Inferior parietal cortex (tissue), 1 donor: ENCODE measurements at regions not wholly inside any gene's neighbourhood (a gene's known extent, or its start where the extent isn't known, plus 50 kb on each side); places are given as distances from the start of the nearest gene placed in this dataset.

ENCODE experiments used
- DNase-seq: peaks from one replicate; pipeline ENCODE4 v3.0.0-alpha.2; 2016; ENCODE audit errors: extremely low spot score

DNA sequence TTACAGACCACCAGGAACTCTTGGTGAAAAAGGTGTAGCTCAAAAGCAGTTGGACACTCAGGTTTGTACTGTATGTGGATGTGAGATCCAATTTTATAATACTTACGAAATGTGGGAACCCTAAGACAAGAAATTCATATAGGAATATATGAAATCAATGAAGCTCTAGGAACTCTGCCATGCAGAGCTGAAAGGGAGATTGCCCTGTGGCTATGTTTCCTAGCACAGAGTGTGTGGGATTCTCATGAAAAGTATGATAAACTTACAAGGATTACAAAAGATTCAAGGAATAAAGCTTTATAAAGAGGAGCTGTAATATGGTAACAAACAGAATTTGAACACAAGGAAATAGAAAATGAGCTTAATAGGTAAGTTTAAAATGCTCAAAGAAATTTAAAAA, 205.7 kb upstream of the FAM83B start:
- DNase-seq, result no peak

DNA sequence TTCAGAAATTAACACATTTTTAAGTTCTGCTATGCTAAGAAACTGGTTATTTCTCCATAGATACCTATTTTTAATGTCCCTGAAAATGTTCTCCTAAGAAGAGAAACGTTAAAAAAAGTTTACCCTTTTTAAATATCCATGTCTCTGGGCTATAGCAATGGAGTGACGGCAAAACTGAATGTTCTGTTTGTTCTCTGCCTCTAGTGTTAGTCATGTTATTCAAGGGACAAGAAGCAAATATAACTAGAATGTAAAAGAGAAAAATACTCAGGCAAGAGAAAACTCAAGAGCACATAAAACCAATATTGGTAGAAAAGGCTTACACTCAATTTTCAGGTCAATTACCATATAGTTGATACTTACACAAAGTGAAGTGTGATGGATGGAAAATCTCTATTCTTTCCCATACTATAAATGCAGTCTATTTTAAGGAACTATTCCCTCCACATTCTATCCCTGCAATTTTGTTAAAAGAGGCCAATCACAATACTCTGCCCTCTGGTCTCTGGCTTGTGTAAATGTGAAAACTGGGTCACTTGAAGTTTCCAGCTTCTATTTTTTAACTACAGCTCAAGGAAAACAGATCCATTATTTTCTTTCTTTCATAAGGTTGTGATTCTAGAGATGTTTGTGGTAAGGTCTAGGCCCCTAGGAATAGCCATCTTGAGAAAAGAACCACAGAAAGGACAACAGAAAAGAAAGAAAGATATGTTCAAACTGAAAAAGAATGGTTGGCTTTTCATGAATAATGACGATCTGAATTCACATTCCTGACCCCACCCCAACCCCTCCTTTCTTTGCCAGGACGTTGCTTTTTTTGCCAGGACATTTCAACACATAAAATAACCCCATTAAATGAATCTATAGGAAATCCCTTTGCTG, 200.3 kb upstream of the FAM83B start:
- DNase-seq, result peak; percentile 17

DNA sequence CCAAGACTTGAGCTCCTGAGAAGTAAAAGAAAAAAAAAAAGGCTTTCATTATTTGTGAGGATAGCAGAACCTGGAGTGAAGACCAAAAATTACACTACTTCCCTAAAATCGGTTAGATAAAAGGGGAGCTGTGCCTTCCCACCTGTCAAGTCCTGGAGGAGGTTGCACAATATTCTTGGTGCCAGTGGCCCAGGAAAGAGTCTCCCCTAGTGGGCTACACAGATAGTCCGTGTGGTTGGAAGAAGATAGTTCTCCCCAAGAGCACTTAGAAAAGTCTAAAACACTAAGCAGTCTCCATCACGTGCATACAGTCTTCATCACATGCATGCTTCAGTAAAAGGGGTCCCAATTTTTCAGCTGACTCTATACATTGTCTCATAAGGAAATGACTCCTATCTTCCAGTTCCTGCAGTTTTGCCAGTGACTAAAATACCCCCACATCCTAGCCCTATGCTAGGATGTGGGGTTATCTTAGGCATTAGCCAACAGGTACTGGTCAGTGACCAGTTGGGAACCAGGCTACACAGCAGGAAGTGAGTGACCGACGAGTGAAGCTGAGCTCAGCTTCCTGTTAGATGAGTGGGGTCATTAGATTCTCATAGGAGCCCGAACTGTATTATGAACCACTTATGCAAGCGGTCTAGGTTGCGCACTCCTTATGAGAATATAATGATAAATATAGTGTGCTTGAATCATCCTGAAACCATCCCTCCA, 199.5 kb upstream of the FAM83B start:
- no peak for DNase-seq

DNA sequence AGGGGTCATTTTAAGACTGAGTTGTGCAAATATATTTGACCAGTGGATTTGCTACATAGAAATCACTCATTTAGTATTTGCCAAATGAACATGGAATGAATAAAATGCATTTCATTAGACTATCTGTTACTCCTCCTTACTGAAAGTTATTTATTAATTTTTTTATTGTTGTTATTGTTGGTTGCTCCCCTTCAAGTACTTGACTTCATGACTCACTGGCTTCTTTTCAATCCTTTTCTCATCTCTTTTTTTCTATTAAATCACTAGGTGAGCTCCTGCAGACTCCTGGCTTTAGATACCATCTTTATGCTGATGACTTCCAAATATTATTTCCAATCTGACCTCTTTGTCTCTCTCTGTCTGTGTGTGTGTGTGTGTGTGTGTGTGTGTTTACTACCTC, 192.2 kb upstream of the FAM83B start:
- no peak for DNase-seq

DNA sequence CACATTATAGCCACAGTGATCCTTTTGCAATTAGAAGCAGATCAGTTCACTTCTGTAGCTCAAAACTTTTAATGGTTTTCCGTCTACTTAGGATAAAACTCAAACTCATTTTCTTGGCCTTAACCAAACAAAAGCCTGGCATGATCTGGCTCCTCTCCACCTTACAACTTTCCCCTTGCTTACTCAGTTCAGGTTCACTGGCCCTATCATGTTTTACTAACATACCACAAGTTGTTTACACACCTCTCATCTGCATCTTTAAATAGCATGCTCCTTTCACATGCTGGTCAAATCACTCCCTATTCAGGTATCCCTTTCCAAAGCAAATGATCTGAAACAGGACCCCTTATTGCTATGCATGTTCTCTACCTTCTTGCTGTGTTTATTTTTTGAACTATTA, 191.4 kb upstream of the FAM83B start:
- no peak for DNase-seq

DNA sequence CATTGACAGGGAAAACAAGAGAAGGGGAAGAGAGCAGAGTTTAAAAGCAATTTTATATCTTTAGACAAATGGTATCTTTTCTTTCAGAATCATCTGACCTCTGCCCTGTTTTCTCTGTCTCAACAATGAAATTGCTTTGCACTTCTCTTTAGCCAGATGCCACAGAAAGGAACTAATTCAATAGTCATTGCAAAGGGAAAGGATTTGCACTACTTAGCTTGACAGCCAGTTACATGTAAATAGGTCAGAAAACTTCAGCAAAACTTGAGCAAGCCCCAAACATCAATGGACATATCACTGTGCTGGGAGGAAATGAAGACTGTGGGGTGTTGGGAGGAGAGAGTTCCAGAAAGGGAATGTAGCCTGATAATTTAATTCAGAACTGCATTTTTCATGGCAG, 181.3 kb upstream of the FAM83B start:
- no peak for DNase-seq

DNA sequence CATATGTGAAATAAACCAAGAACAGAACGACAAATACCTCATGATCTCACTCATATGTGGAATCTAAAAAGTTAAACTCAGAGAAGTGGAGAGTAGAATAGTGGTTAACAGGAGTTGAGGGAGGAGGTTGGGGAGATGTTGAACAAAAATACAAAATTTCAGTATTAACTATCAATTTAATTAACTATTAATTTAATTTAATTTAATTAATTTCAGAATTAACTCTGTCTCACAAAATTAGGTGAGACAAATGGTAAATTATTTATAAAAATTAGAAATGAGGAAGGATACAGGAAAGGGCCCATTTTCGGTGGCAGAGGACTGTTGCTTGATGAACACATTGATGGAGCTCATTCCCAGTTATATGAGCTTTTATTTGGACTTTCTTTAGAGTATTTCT, 166.0 kb upstream of the FAM83B start:
- no peak for DNase-seq

DNA sequence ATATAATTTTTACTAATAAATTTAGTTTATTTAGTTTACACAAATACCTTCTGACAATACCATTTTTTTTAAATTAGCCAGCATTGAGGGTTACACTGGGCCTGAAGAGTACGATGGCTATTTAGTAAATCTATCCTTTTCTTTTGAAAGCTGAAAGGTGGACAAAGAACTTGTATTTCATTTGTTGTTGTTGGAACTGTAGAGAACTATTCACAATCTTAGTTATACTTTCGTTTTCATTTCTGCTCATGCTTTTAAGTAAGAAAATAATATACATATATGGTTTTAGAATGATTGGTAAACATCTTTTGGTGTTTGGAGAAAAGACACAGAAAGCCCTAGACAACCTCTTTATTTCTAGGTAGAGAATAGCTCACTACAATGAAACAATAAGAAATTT, 165.3 kb upstream of the FAM83B start:
- DNase-seq, result no peak

DNA sequence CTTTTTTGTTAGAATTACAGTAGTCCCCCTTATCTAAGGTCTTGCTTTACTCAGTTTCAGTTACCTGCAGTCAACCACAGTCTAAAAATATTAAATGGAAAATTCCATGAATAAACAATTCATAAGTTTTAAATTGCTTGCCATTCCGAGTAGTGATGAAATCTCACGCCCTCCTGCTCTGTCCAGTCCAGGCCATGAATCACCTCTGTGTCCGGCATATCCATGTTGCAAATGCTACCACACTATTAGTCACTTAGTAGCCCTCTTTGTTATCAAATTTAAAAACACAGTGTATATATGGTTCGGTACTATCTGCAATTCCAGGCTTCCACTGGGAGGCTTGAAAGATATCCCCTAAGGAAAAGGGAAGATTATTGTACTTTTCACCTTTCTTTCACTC, 164.6 kb upstream of the FAM83B start:
- DNase-seq, result no peak

DNA sequence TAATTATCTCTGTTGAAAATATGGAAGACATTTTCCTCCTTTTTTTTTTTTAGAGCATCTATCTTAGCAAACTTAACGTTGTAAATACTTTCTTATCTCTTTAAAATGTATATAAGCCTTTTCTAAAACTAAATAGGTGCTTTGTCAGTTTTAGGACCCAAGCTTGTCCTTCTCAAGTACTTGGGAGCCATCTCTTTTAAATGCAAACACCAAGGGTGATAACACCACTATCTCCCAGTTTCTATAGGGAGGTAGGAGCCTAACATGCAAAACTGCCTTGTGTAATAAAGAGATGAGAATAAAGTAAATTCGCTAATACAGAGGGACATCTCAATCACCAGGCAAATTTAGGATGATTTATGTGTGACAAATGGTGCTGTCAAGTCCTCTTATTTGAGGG, 157.0 kb upstream of the FAM83B start:
- DNase-seq, result no peak

DNA sequence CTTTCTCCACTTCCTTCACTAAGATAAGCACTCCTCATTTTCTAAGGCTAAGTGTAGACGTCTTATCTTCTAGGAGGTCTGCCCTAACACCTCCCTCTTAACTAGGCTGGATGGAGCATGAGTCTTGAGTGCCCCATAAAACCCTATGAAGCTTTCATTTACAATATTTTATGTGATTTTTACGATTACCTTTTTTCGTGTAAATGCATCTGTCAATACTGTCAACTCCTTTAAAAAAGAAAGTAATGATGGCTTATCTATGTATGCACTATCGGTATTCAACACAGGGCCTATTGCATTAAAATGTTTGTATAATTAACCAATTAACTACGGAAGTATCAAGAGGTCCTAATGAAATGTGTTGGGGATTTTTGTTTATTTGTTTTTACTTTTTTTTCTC, 156.0 kb upstream of the FAM83B start:
- DNase-seq, result no peak

DNA sequence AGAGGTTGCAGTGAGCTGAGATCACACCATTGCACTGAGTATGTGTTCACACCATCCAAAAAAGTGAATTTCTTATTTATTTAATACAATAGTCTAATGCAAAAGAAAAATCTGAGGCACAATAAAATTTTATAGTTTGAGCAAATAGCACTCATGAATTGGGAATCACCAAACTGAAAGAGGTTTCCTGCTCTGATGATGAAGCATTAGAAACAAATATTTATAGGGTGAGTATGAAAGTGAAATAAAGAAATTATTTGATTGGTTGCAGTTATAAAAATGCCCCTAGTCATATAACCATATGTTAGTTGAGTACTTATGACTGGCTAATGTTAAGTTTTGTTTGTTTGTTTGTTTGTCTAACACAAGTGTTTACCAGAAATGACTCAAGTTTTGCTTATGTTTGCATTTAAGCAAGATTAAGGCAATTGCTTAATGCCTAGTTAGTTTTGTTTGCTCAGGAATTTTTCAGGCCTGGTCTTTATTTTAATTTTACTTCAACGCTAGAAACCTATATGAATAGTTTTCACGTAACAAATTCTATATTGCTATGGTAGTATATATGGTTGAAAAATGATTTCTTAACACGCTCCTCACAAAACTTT, 151.5 kb upstream of the FAM83B start:
- DNase-seq, result no peak

DNA sequence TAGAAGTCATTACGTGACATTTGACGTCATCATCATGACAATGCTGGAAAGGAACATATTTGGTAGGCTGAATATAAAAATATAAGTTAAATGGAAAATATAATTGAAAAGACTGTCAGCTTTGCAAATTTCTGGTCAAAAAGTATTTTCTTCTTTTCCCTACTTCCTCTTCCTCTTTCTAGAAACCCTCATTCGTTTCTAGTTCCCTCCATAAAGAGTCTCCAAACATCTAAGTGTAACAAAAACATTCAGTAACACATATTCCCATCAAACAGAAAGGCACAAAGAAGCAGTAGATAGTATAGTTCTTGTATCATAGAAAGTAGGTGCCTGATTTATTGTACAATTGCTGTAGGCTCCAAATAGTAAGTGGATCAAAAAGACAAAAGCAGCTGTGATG, 150.8 kb upstream of the FAM83B start:
- no peak for DNase-seq

DNA sequence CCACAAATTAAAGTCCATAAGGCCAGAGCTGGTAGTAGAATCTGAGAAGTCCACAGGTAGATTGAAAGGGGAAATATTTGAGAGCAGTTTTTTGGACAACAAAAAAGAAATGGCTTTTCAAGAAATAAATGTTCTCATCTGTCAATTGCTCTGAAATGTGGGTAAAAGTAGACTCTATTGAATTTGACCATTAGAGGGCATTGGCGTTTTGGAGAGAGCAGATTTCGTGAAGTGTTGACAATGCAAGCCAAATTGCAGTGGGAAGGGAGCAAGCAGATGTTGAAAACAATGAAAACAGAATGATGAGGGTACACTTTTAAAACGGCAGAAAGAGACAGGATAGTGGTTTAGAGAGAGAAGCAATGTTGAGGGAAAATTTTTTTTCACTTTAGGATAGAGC, 149.1 kb upstream of the FAM83B start:
- DNase-seq, result no peak

DNA sequence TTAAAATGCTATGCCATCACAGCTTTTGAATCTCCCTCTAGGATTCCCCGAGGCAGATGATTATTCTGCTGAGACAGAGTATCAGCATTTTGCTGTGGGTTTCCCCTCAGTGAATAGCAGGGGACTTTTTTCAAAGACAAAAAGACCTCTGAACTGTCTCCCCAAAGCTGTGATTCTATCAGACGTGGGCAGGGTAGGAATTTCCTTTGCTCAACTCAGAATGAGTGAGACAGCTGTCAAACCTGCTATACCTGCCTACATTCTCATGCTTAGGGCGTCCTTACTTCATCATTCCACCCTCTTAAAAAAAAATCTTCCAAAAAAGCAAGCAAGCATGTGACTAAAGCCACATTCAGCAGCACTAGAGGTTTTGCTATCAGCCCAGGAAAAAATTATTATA, 147.6 kb upstream of the FAM83B start:
- no peak for DNase-seq

DNA sequence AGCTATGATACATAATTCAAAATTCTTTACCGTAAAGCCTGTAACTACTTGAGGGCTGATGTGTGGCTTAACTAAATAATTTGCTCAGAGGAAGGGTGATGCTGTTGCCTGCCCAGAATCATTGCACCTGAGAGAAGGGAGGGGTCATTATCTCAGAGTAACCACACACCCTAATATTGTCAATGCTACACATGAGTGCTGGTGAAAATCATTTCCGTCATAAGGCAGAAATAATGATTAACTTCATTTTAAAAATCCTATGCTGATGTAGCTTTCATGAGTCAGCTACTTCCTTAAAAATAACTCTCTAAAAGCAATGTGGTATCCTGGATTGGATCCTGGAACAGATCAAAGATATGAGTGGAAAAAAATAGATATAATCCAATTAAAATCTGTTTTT, 146.4 kb upstream of the FAM83B start:
- DNase-seq, result no peak

DNA sequence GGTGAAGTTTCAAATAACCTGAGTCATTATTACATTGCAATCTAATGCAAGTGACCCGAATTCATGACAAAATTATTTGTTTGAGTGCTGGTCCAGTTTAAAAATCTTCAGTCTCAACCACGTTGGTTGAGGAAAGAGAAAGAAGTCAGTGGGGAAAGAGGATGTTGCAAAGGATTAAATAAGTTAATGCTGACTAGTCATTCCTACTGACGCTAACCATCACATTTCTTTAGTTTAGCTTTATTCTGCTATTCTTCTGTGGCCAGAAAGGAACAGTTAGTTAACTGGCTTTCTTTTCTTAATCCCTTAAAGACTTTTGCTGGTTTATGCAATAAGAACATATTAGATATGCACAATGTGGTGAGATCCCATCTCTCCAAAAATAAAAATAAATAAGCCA, 143.8 kb upstream of the FAM83B start:
- no peak for DNase-seq

DNA sequence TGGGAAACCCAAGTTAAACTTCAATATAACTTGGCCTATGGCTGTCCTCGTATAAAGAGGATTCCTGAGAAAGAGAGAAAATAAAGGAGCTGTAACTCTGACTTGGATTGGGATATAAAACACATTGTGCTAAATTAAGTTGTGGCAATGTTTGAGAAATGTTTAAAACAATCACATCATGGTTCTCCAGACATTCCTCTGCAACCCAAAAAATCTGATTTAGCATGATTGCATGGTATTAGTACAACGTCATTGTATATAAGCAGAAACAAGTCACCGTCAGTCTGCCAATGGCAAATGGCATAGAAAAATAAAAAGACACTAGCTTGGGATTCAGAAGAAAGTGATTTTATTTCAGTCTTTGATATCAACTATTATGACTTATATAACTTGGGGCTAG, 140.2 kb upstream of the FAM83B start:
- DNase-seq, result no peak

DNA sequence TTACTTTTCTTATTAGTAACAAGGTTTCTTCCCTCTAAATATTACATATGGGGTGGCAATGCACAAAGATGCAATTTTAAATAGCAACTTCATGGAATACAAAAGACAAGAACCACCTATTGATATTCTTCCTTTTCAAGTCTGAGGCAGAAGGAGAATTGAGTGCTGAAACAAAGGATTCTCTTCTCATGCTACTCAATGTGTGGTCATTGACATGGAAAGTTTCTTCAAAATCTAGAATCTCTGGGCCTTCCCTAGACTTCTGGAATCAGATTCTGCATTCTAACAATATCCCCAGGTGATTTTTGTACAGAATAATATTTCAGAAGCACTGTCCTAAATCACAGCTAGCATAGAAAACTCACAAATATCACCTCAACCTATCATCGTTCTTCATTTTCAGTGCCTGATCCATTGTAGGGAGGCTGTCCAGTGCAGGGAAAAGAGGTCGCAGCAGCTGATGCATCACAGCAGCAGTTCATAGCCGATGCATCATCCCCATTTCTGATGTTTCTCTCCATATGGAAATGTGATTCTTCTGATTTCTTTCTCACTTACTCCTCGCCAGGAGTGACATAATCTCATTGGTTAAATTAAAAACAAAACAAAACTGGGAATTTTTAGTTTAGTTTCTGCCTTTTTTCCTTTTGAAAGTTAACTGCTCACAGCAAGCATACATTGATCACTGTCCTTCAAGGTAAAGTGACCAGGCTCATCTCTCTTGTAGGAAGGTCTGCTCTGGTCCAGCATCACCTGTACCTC, 139.5 kb upstream of the FAM83B start:
- DNase-seq, result no peak

DNA sequence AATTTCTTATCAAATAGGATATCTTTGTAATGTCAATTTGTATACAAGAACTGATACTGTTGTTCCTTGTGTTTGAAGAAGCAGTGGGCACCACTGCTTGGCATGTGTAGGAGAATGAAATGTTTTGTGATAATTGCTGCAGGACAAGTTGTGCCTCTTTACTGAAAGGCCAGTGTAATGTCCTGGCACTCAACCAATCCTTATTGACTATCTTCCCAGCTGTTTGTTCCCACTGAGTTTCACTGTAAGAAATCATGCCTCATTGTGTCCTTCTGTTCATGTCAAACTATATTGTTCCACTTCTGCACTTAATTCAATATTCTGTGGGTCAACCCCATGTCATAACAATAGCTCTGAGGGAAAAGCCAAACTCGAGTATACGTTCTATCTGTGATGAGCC, 136.1 kb upstream of the FAM83B start:
- DNase-seq, result no peak

DNA sequence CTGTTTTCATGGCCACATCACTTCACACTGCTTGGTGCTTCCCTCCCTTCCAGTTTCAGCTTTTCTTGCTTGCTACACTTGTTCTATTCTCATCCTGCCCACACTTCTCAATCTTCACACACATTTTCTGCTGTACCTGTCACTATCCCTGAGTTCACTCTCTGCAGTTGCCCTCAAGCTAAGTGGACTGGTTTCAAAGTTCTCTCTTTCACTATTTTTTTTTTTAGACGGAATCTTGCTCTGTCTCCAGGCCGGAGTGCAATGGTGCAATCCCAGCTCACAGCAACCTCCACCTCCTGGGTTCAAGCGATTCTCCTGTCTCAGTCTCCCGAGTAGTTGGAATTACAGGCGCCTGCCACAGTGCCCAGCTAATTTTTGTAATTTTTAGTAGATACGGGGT, 130.6 kb upstream of the FAM83B start:
- DNase-seq, result no peak

DNA sequence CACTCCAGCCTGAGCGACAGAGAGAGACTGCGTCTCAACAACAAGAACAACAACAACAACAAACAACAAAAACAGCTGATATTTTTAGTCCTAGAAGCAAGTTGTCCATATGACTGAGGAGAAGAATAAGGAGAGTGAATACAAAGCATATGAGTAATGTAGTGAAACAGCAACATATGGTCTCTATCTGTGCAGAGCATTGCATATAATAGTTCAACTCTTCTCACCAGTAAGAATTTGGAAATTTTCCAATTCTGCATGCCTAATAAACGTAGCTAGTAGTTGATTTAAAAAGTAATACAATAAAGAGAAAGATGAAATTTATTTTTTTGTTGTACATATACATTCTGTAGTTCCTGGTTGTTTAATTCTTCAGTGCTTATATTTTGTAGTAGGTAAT, 129.7 kb upstream of the FAM83B start:
- DNase-seq, result no peak
